GM23338 (cell line): ENCODE measurements at regions not wholly inside any gene's neighbourhood (a gene's known extent, or its start where the extent isn't known, plus 50 kb on each side); places are given as distances from the start of the nearest gene placed in this dataset.

Experiments
- ATAC-seq: fragments of 200-7000 bp; cut with Tn5 transposase; 3 replicates; pipeline ENCODE4 v1.9.1; 2020
- DNase-seq: peaks from one replicate; pipeline ENCODE4 v3.0.0-alpha.2; 2015; ENCODE audit warnings: low spot score
- H2AFZ ChIP-seq: fragments of 200-600 bp; sonication (generic); 2 replicates; pipeline ENCODE4 v1.8.0; 2016; ENCODE audit warnings: antibody characterized with exemption, mild to moderate bottlenecking, moderate library complexity
- H3F3A ChIP-seq: fragments of 200-600 bp; sonication (generic); replicated peaks from 2 replicates; pipeline ENCODE4 v1.8.0; 2017; ENCODE audit warnings: antibody characterized with exemption, mixed run types, low read depth
- H3K27ac ChIP-seq: fragments of 200-600 bp; sonication (generic); 2 replicates; pipeline ENCODE4 v1.6.1; 2016; ENCODE audit warnings: low read depth
- H3K27me3 ChIP-seq: fragments of 200-600 bp; sonication (generic); 2 replicates; pipeline ENCODE4 v1.8.0; 2016; ENCODE audit warnings: mild to moderate bottlenecking, mixed run types, moderate library complexity; ENCODE audit not compliant: insufficient read depth
- H3K36me3 ChIP-seq: fragments of 200-600 bp; sonication (generic); 2 replicates; pipeline ENCODE4 v1.8.0; 2016; ENCODE audit warnings: mild to moderate bottlenecking; ENCODE audit not compliant: insufficient read depth
- H3K4me1 ChIP-seq: fragments of 200-600 bp; sonication (generic); 2 replicates; pipeline ENCODE4 v1.8.0; 2016; ENCODE audit warnings: mild to moderate bottlenecking, moderate library complexity; ENCODE audit not compliant: insufficient read depth
- H3K4me2 ChIP-seq: fragments of 200-600 bp; sonication (generic); 2 replicates; pipeline ENCODE4 v1.7.1; 2017; ENCODE audit warnings: mixed run types
- H3K4me3 ChIP-seq: fragments of 200-600 bp; sonication (generic); 2 replicates; pipeline ENCODE4 v1.6.1; 2016; ENCODE audit warnings: mixed run types
- H3K79me2 ChIP-seq: fragments of 200-600 bp; sonication (generic); replicated peaks from 2 replicates; pipeline ENCODE4 v1.8.0; 2017; ENCODE audit warnings: mild to moderate bottlenecking; ENCODE audit not compliant: insufficient read depth
- H3K9me2 ChIP-seq: fragments of 200-600 bp; sonication (generic); 2 replicates; pipeline ENCODE4 v1.8.0; 2017; ENCODE audit not compliant: insufficient read depth
- H4K20me1 ChIP-seq: fragments of 200-600 bp; sonication (generic); replicated peaks from 2 replicates; pipeline ENCODE4 v1.8.0; 2017; ENCODE audit warnings: mild to moderate bottlenecking; ENCODE audit not compliant: insufficient read depth
- H3K27ac Mint-ChIP-seq: 2 replicates; pipeline ENCODE4 v1.8.0; 2020; ENCODE audit warnings: inconsistent platforms, mild to moderate bottlenecking, moderate library complexity, mixed read lengths
- H3K27me3 Mint-ChIP-seq: 3 replicates; pipeline ENCODE4 v1.8.0; 2022; ENCODE audit warnings: low read depth, mild to moderate bottlenecking, moderate library complexity, mixed read lengths, inconsistent platforms; ENCODE audit not compliant: insufficient read depth, poor library complexity
- H3K36me3 Mint-ChIP-seq: 3 replicates; pipeline ENCODE4 v1.8.0; 2021; ENCODE audit warnings: low read depth, mild to moderate bottlenecking, inconsistent platforms, moderate library complexity, mixed read lengths
- H3K4me1 Mint-ChIP-seq: 3 replicates; pipeline ENCODE4 v1.8.0; 2020; ENCODE audit warnings: mild to moderate bottlenecking, inconsistent platforms, mixed read lengths
- H3K4me3 Mint-ChIP-seq: 3 replicates; pipeline ENCODE4 v1.8.0; 2021; ENCODE audit warnings: moderate library complexity, mild to moderate bottlenecking, inconsistent platforms, mixed read lengths
- H3K9me3 Mint-ChIP-seq: 3 replicates; pipeline ENCODE4 v1.8.0; 2020; ENCODE audit warnings: moderate library complexity, mild to moderate bottlenecking, inconsistent platforms, mixed read lengths
- EZH2phosphoT487 ChIP-seq: fragments of 200-600 bp; sonication (generic); IDR thresholded peaks from one replicate; pipeline ENCODE4 v1.8.1; 2018; ENCODE audit warnings: antibody characterized with exemption; ENCODE audit not compliant: unreplicated experiment
- JUNB ChIP-seq: IDR thresholded peaks from one replicate; pipeline ENCODE4 v1.6.1; 2016; ENCODE audit warnings: antibody characterized with exemption; ENCODE audit not compliant: unreplicated experiment
- STAT1 ChIP-seq: IDR thresholded peaks from one replicate; pipeline ENCODE4 v1.6.1; 2016; ENCODE audit warnings: antibody characterized with exemption; ENCODE audit not compliant: unreplicated experiment
- ZNF114 ChIP-seq: fragments of 250-450 bp; sonication (Bioruptor Pico); IDR thresholded peaks from 2 replicates; pipeline ENCODE4 v1.5.0; 2020; ENCODE audit warnings: mild to moderate bottlenecking, moderate library complexity
- TF ChIP-seq, protein P1 (sequence below), 2 experiments: fragments of 200-600 bp in 1 of 2; sonication (generic) in 1 of 2; conservative IDR thresholded peaks; 2 replicates each; pipeline versions ENCODE4 v1.5.1 to v1.6.1; 2016 to 2017; ENCODE audit warnings: antibody characterized with exemption in 2 of 2, low read depth in 2 of 2, mild to moderate bottlenecking in 2 of 2, moderate library complexity in 1 of 2
- TF ChIP-seq, protein P2 (sequence below): IDR thresholded peaks from one replicate; pipeline ENCODE4 v1.6.1; 2018; ENCODE audit warnings: antibody characterized with exemption; ENCODE audit not compliant: unreplicated experiment

DNA sequence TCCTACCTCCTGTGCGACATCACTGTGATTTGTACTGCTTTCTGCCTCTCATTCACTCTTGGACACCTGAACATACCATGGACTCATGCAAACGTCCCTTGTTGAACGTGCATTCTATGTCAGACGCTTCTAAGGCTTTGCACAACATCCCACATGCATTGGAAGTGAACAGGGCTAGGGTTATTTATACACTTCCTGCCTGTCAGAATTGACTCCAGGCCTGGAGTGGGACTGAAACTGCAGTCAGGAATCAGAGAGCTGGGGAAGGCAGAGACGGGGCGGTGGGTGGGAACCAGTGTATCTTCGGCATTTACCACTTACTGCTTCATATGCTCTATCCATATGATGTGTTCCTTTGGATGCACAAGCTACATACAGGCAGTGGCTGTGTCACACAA, 81.4 kb upstream of the GALNT2 start:
- Histone ChIP-seq H3K4me2 (no peak overlapping the region), H3F3A (no peaks in the 10 kb centered on the region), H3K4me1 (no peaks in the 10 kb centered on the region), H3K4me3 (no peak overlapping the region), H3K27me3 (no peaks in the 10 kb centered on the region), H3K79me2 (no peaks in the 10 kb centered on the region), H3K36me3 (no peaks in the 10 kb centered on the region), H3K9me2 (no peaks in the 10 kb centered on the region), H3K27ac (no peak overlapping the region), H2AFZ (no peak overlapping the region), H4K20me1 (no peaks in the 10 kb centered on the region)
- H3K9me3 Mint-ChIP-seq, result no peaks in the 10 kb centered on the region
- no peaks in the 10 kb centered on the region for H3K4me1 Mint-ChIP-seq
- no peak for DNase-seq
- no peak overlapping the region for H3K27ac Mint-ChIP-seq
- no peak for TF ChIP-seq JUNB
- no peaks in the 10 kb centered on the region for H3K36me3 Mint-ChIP-seq
- peaks cover 5% of the 10 kb centered on the region for H3K27me3 Mint-ChIP-seq
- ATAC-seq, result no peak
- no peak overlapping the region for H3K4me3 Mint-ChIP-seq

DNA sequence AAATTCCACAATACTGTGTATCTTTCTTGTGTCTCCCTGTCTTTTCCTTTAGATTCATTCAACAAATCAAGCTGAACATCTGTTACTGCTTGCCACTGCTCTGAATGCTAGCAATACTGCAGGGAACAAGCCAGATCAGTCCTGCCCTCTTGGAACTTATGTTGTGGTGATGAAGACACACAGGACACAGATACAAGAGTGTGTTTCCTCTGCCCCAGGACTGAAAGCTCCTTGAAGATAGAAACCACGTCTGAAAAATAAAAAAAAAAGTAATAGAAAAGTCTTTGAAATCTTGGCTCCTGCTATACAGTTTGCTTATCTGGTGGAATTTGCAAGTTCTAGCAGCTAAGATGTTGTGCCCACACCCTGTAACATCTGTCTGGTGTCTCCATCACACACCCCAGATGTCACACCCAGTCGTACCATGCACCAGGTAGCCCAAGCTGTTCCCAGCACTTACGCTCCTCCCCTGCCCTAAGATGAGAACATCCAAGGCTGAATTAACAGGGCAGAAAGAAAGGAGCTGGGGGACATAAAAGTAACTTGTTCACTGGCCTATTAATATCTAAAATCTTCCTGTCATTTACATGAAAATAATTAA, 80.2 kb upstream of the GALNT2 start:
- Histone ChIP-seq H3K4me1 (no peaks in the 10 kb centered on the region), H4K20me1 (no peaks in the 10 kb centered on the region), H3K27me3 (no peaks in the 10 kb centered on the region), H3K9me2 (no peaks in the 10 kb centered on the region), H3K27ac (no peak overlapping the region), H3K4me2 (no peak overlapping the region), H3K36me3 (no peaks in the 10 kb centered on the region), H3F3A (no peaks in the 10 kb centered on the region), H3K4me3 (no peak overlapping the region), H2AFZ (no peak overlapping the region), H3K79me2 (no peaks in the 10 kb centered on the region)
- Mint-ChIP-seq H3K4me1 (0 out of 3 replicates have a peak, but pooled peaks cover under 1% of the 10 kb centered on the region), H3K36me3 (no peaks in the 10 kb centered on the region), H3K27ac (no peak overlapping the region), H3K27me3 (peaks cover 7% of the 10 kb centered on the region), H3K9me3 (no peaks in the 10 kb centered on the region), H3K4me3 (no peak overlapping the region)
- no peak for TF ChIP-seq STAT1
- TF ChIP-seq ZNF114 (CRISPR knock-in tag), result no peak
- ATAC-seq, result no peak
- no peak for DNase-seq

DNA sequence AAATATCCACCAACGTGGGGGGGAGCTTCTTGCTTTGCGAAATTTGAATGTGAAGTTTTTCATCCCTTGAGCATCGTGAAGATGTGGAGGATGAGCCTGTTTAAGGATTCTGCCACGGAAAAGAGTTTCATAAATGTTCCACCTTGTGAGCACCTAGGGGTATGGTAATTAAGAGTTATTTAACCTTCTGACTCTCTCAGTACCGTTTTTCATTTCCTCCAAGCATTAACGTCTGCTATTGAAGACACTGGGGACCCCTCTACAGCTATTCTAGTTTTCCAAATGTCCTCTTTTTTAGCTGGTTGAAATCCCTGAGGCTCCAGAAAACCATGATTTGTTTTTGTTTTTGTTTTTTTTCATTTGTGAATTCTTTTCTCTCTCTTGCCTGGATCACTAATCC, 79.1 kb upstream of the GALNT2 start:
- no peak overlapping the region for H3K4me3 ChIP-seq
- Mint-ChIP-seq H3K9me3 (no peaks in the 10 kb centered on the region), H3K4me1 (0 out of 3 replicates have a peak, but pooled peaks cover 2% of the 10 kb centered on the region), H3K27ac (no peak overlapping the region), H3K36me3 (no peaks in the 10 kb centered on the region), H3K27me3 (peaks cover 5% of the 10 kb centered on the region), H3K4me3 (no peak overlapping the region)
- no peaks in the 10 kb centered on the region for H3F3A ChIP-seq
- H3K27me3 ChIP-seq, result no peaks in the 10 kb centered on the region
- H3K4me1 ChIP-seq, result no peaks in the 10 kb centered on the region
- ATAC-seq, result no peak
- DNase-seq, result no peak
- no peaks in the 10 kb centered on the region for H3K9me2 ChIP-seq
- H3K4me2 ChIP-seq, result no peak overlapping the region
- H3K79me2 ChIP-seq, result no peaks in the 10 kb centered on the region
- no peaks in the 10 kb centered on the region for H3K36me3 ChIP-seq
- H4K20me1 ChIP-seq, result no peaks in the 10 kb centered on the region
- H3K27ac ChIP-seq, result no peak overlapping the region
- H2AFZ ChIP-seq, result no peak overlapping the region
- TF ChIP-seq EZH2phosphoT487, result no peak
- TF ChIP-seq, protein P1, sequence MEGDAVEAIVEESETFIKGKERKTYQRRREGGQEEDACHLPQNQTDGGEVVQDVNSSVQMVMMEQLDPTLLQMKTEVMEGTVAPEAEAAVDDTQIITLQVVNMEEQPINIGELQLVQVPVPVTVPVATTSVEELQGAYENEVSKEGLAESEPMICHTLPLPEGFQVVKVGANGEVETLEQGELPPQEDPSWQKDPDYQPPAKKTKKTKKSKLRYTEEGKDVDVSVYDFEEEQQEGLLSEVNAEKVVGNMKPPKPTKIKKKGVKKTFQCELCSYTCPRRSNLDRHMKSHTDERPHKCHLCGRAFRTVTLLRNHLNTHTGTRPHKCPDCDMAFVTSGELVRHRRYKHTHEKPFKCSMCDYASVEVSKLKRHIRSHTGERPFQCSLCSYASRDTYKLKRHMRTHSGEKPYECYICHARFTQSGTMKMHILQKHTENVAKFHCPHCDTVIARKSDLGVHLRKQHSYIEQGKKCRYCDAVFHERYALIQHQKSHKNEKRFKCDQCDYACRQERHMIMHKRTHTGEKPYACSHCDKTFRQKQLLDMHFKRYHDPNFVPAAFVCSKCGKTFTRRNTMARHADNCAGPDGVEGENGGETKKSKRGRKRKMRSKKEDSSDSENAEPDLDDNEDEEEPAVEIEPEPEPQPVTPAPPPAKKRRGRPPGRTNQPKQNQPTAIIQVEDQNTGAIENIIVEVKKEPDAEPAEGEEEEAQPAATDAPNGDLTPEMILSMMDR (conservative IDR thresholded peaks at IDR 0.05; ENCODE audit: low read depth in 2 of 2), result no peak
- TF ChIP-seq, protein P2, sequence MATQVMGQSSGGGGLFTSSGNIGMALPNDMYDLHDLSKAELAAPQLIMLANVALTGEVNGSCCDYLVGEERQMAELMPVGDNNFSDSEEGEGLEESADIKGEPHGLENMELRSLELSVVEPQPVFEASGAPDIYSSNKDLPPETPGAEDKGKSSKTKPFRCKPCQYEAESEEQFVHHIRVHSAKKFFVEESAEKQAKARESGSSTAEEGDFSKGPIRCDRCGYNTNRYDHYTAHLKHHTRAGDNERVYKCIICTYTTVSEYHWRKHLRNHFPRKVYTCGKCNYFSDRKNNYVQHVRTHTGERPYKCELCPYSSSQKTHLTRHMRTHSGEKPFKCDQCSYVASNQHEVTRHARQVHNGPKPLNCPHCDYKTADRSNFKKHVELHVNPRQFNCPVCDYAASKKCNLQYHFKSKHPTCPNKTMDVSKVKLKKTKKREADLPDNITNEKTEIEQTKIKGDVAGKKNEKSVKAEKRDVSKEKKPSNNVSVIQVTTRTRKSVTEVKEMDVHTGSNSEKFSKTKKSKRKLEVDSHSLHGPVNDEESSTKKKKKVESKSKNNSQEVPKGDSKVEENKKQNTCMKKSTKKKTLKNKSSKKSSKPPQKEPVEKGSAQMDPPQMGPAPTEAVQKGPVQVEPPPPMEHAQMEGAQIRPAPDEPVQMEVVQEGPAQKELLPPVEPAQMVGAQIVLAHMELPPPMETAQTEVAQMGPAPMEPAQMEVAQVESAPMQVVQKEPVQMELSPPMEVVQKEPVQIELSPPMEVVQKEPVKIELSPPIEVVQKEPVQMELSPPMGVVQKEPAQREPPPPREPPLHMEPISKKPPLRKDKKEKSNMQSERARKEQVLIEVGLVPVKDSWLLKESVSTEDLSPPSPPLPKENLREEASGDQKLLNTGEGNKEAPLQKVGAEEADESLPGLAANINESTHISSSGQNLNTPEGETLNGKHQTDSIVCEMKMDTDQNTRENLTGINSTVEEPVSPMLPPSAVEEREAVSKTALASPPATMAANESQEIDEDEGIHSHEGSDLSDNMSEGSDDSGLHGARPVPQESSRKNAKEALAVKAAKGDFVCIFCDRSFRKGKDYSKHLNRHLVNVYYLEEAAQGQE, result no peak
